ENCODE measurements at regions not wholly inside any gene's neighbourhood (a gene's known extent, or its start where the extent isn't known, plus 50 kb on each side); places are given as distances from the start of the nearest gene placed in this dataset.

- no peaks in the 10 kb centered on the region for H3K27me3 ChIP-seq
- WGBS, 2 donors (ENCODE audit: low coverage in 1 of 2), result 23% methylated on average over 1 of the region's 1 CpG; no CpG with 5 or more reads in 1 of the 2 donors
- ATAC-seq, result no peak
- H3K4me3 ChIP-seq, result no peak overlapping the region
- H3K4me1 ChIP-seq, result no peaks in the 10 kb centered on the region
- H3K27ac ChIP-seq, result no peak overlapping the region
- no peaks in the 10 kb centered on the region for H3K36me3 ChIP-seq
- no peaks in the 10 kb centered on the region for H3K9me3 ChIP-seq
- TF ChIP-seq POLR2A (IDR thresholded peaks at IDR 0.05), result no peak
- no peak for TF ChIP-seq CTCF (IDR thresholded peaks at IDR 0.05)
- no peak for TF ChIP-seq EP300 (IDR thresholded peaks at IDR 0.05)
- no peak for TF ChIP-seq POLR2AphosphoS5 (IDR thresholded peaks at IDR 0.05)
These were observed 594.7 kb downstream of the SOX5 start for GRCh38 chr12:23354800-23355199.

DNA sequence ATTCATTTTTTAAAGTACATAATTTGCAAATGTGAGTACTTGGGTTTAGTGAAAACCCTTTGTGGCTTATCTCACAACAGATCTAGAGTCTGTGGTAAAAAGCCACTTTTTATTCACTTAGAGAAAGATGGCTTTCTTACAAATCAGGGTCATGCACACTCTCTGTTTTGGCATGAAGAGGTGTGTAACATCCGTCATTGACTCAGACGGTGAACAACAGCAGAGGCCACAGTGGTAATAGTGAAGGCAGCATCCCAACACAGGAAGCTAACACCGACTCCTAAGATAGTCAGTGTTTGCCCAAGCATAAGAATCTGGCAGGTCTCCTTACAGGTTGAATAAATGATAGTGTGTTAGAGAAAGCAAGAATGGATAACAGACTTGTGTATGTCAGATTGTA, 593.0 kb downstream of the SOX5 start:
- H3K27me3 ChIP-seq, result no peaks in the 10 kb centered on the region
- no peaks in the 10 kb centered on the region for H3K9me3 ChIP-seq
- WGBS, 2 donors (ENCODE audit: low coverage in 1 of 2), result 36 to 56% methylated on average over 2 to 3 of the region's 3 CpGs
- H3K4me1 ChIP-seq, result peaks cover 0 to 6% (median 3%) of the 10 kb centered on the region in 3 donors
- no peaks in the 10 kb centered on the region for H3K36me3 ChIP-seq
- no peak overlapping the region for H3K4me3 ChIP-seq
- no peak overlapping the region for H3K27ac ChIP-seq
- ATAC-seq, result no peak
- TF ChIP-seq CTCF (IDR thresholded peaks at IDR 0.05) (no peak), POLR2A (IDR thresholded peaks at IDR 0.05) (no peak), EP300 (IDR thresholded peaks at IDR 0.05) (no peak), POLR2AphosphoS5 (IDR thresholded peaks at IDR 0.05) (no peak)

- H3K4me1 ChIP-seq, result peaks cover 0 to 6% (median 3%) of the 10 kb centered on the region in 3 donors
- no peaks in the 10 kb centered on the region for H3K9me3 ChIP-seq
- no peak overlapping the region for H3K4me3 ChIP-seq
- H3K36me3 ChIP-seq, result no peaks in the 10 kb centered on the region
- TF ChIP-seq POLR2AphosphoS5 (IDR thresholded peaks at IDR 0.05), result no peak
- no peak for TF ChIP-seq POLR2A (IDR thresholded peaks at IDR 0.05)
- TF ChIP-seq CTCF (IDR thresholded peaks at IDR 0.05), result no peak
- no peak for TF ChIP-seq EP300 (IDR thresholded peaks at IDR 0.05)
- no peaks in the 10 kb centered on the region for H3K27me3 ChIP-seq
- ATAC-seq, result no peak
- 57 to 72% methylated on average over 6 to 9 of the region's 9 CpGs for WGBS, 2 donors (ENCODE audit: low coverage in 1 of 2)
- no peak overlapping the region for H3K27ac ChIP-seq
These were observed 592.4 kb downstream of the SOX5 start for GRCh38 chr12:23356927-23357708.

DNA sequence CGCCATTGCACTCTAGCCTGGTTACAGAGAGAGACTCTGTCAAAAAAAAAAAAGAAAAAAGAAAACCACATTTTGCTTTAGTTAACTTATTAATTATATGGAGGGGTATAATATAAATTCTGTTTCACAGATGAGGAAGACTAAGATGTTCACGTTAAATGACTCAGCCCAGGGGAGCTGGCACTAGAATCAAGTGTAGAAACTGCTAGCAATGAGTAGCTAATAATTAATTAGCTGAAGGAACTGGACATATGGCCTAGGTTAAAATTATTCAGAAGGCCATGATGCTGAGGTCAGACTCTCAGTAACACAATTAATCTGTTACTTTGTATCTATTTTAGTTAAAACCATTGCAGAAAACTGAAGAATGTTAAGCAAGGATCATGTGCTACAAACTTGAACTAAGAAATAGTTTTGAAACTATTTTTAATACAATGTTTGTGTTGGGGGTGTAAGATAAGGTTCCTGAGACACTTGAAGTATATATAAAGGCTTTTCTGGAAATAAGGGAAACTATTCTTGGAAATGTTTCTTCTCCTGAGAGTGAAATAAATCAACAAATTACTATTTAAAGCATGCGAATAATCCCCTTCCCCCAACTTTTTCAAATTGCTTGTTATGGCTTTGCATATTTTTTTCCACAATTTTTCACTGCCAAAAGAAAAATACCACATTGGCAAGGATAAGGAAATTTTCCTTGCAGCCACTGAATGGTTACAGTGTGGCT, 589.3 kb downstream of the SOX5 start:
- no peaks in the 10 kb centered on the region for H3K36me3 ChIP-seq
- H3K27ac ChIP-seq, result peak overlapping the region in 1 of 4 donors; percentile 27
- no peaks in the 10 kb centered on the region for H3K9me3 ChIP-seq
- ATAC-seq, result no peak
- H3K27me3 ChIP-seq, result no peaks in the 10 kb centered on the region
- peaks cover 0 to 6% (median 3%) of the 10 kb centered on the region in 3 donors for H3K4me1 ChIP-seq
- 36 to 40% methylated on average over 3 of the region's 3 CpGs for WGBS, 2 donors (ENCODE audit: low coverage in 1 of 2)
- TF ChIP-seq POLR2AphosphoS5 (IDR thresholded peaks at IDR 0.05), result peak; percentile 11
- TF ChIP-seq EP300 (IDR thresholded peaks at IDR 0.05), result no peak
- no peak for TF ChIP-seq POLR2A (IDR thresholded peaks at IDR 0.05)
- H3K4me3 ChIP-seq, result no peak overlapping the region

DNA sequence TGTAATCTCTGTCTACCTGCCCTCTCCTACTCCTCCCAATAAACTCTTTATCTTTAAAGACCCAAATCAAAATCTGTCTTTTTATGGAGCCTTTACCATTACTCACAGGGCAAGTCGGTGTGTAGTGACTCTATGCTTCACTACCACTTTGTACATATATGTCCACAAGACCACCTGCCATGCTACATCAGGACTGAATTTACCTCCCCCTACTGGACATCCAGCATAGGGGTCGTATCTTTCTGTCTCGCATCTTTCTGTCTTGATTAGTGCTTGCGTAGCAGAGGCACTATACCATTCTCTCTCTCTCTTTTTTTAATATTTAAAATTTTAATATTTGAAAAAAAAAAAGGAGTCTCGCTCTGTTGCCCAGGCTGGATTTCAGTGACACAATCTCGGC, 587.5 kb downstream of the SOX5 start:
- no peaks in the 10 kb centered on the region for H3K36me3 ChIP-seq
- ATAC-seq, result no peak
- no peaks in the 10 kb centered on the region for H3K9me3 ChIP-seq
- no peaks in the 10 kb centered on the region for H3K27me3 ChIP-seq
- TF ChIP-seq POLR2AphosphoS5 (IDR thresholded peaks at IDR 0.05) (no peak), EP300 (IDR thresholded peaks at IDR 0.05) (no peak), POLR2A (IDR thresholded peaks at IDR 0.05) (no peak), CTCF (IDR thresholded peaks at IDR 0.05) (no peak)
- no peak overlapping the region for H3K27ac ChIP-seq
- no peak overlapping the region for H3K4me3 ChIP-seq
- 78 to 88% methylated on average over 4 to 6 of the region's 6 CpGs for WGBS, 2 donors (ENCODE audit: low coverage in 1 of 2)
- H3K4me1 ChIP-seq, result peaks cover 0 to 6% (median 3%) of the 10 kb centered on the region in 3 donors
